Astrocyte of the cerebellum (primary cell): ENCODE measurements at regions not wholly inside any gene's neighbourhood (a gene's known extent, or its start where the extent isn't known, plus 50 kb on each side); places are given as distances from the start of the nearest gene placed in this dataset.

Experiments
- DNase-seq: peaks from one replicate; pipeline ENCODE4 v3.0.0-alpha.2; 2011; ENCODE audit warnings: low read depth
- H3K4me3 ChIP-seq: 2 replicates; pipeline ENCODE4 v1.5.1; 2011; ENCODE audit warnings: mild to moderate bottlenecking, low read depth, low read length, moderate library complexity
- in situ Hi-C: cut with HindIII; loops from 2 replicates; pipeline ENCODE4 v1.10.0; 2017; ENCODE audit warnings: low sequenced_read_pairs
- TF ChIP-seq, protein P1 (sequence below): IDR thresholded peaks from 2 replicates; pipeline ENCODE4 v1.5.1; 2012; ENCODE audit warnings: low read length, low read depth, moderate library complexity, mild to moderate bottlenecking; ENCODE audit errors: missing control alignments

- TF ChIP-seq, protein P1, sequence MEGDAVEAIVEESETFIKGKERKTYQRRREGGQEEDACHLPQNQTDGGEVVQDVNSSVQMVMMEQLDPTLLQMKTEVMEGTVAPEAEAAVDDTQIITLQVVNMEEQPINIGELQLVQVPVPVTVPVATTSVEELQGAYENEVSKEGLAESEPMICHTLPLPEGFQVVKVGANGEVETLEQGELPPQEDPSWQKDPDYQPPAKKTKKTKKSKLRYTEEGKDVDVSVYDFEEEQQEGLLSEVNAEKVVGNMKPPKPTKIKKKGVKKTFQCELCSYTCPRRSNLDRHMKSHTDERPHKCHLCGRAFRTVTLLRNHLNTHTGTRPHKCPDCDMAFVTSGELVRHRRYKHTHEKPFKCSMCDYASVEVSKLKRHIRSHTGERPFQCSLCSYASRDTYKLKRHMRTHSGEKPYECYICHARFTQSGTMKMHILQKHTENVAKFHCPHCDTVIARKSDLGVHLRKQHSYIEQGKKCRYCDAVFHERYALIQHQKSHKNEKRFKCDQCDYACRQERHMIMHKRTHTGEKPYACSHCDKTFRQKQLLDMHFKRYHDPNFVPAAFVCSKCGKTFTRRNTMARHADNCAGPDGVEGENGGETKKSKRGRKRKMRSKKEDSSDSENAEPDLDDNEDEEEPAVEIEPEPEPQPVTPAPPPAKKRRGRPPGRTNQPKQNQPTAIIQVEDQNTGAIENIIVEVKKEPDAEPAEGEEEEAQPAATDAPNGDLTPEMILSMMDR, result no peak
- H3K4me3 ChIP-seq, result no peak overlapping the region
- in situ Hi-C loops, result no loop called here
- no peak for DNase-seq
Measured at GRCh38 chr10:111131168-111131799, 54.5 kb downstream of the ADRA2A start.

DNA sequence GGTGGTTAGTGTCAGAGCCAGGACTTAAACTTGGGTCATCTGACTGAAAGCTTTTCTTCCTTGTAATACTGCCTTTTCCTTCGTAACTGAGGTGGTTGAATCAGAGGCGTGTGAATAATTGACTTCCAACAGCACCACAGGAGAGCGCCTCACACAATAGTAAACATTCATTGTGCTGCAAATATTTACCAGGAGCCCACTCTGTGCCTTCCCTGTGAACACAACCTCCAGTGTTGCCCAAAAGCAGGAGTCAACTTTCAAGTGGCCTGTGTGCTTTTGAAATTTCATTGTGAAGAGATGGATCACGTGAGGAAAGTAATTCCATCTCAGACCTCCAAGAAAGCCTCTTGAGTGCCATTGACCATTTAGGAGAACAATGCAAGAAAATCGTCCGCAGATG, 60.2 kb downstream of the ADRA2A start:
- no peak for DNase-seq
- H3K4me3 ChIP-seq, result no peak overlapping the region
- in situ Hi-C loops, result no loop called here
- TF ChIP-seq, protein P1, result no peak

DNA sequence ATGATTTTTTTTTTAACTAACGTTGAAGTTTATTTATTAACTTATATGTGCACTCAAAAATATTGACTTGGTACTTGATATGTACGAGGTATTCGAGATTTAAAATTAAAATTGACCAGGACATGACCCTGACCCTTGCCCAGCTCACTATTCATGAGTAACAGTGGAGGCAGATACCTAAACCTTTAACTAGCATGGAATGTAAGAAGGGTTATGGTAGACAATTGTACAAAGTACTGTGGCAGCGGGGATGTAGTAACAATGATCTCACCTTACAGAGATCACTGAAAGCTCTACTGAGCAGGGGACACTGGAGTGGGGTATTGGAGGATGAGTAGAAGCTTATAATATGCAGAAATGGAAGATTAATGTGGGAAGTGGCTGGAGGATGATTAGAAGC, 60.8 kb downstream of the ADRA2A start:
- H3K4me3 ChIP-seq, result no peak overlapping the region
- DNase-seq, result no peak
- TF ChIP-seq, protein P1, result no peak
- in situ Hi-C loops, result no loop called here

DNA sequence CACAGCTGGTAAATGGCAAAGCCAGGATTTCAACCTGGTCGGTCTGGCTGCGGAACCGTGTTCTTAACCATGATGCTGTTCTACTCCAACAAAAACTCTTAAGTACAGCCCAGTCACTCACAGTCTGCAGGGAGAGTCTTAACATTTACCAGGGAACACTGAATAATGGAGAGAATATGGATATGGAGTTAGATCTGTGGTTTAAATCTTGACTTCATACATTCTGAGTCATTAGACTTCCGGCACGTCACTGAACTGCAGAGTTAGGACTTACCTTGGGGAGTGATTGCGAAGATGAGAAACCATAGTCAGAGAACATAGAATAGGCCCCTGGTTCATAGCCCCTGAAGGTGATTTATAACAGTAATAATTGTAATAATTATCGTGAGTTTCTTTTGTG, 61.7 kb downstream of the ADRA2A start:
- in situ Hi-C loops, result no loop called here
- TF ChIP-seq, protein P1, result no peak
- no peak overlapping the region for H3K4me3 ChIP-seq
- no peak for DNase-seq

DNA sequence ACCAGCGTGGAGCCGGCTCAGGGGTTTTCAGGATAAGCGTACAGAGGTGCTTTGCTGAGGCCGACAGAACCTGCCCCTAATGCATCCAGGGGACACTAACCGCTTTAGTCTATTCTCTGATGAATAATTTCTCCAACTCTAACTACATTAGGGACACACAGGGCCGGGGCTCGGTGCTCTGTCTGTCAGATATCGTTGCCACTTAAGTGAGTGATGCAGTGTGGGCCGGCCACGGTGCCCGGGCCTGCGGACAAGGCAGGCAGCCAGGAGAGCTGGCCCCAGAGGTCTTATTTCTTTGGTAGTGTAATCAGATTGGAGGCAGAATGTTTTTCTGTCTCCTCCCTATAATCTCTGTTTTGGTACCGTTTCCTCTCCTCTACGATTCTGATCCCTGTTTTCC, 62.7 kb downstream of the ADRA2A start:
- H3K4me3 ChIP-seq, result no peak overlapping the region
- in situ Hi-C loops, result no loop called here
- no peak for DNase-seq
- TF ChIP-seq, protein P1, result no peak

DNA sequence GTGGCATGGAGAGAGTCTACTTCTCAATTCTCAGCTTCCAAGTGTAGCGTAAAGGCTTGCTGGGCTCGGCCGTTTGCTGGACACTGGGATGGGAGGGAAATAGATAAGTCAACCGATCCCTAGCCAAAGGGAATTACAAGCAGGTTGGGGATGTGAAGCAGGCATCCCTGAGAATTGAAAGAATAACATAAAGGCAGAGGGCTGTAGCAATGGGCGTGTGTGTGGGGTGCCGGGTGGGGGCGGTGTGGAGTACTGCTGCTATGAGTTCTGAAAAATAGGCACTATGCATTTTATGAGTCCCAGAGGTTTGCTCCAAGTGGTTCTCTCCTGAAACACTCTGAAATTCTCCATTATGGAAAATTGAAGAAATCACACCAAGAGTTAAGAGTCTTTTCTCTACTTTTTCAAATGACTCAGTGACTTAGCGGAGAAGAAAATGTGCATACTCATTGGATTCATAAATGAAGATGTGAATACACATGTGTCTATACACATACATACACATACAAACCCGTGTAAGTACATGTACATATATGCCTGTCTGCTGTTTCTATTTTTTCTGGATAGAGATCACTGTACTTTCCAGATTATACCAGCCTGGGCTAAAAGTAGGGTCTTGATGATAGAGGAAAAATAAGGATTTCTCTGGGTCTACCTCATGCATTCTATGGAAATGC, 65.4 kb downstream of the ADRA2A start:
- in situ Hi-C loops, result no loop called here
- H3K4me3 ChIP-seq, result no peak overlapping the region
- TF ChIP-seq, protein P1, result no peak
- DNase-seq, result no peak
